ENCODE measurements at regions not wholly inside any gene's neighbourhood (a gene's known extent, or its start where the extent isn't known, plus 50 kb on each side); places are given as distances from the start of the nearest gene placed in this dataset.
"Not testable (repeated sequence)": the region's sequence is repeated elsewhere in the genome, so short reads cannot be mapped to it uniquely, and the experiment has no call there.

- TF ChIP-seq CTCF (IDR thresholded peaks at IDR 0.05) (peak in 1 of 4 donors; percentile 20), POLR2A (IDR thresholded peaks at IDR 0.05) (no peak)
- no peak for ATAC-seq
- no peak for DNase-seq
- intact Hi-C loops (cut with DNase I), result no loop called here
- H3K4me1 ChIP-seq, result no peaks in the 10 kb centered on the region
- H3K4me3 ChIP-seq, result no peak overlapping the region
- no peaks in the 10 kb centered on the region for H3K36me3 ChIP-seq
- no peaks in the 10 kb centered on the region for H3K27me3 ChIP-seq
- H3K27ac ChIP-seq, result no peak overlapping the region
- H3K9me3 ChIP-seq, result no peaks in the 10 kb centered on the region
Measured at GRCh38 chr2:180240774-180241173, 233.7 kb upstream of the CWC22 start.

- intact Hi-C loops (cut with DNase I), result no loop called here
- H3K4me1 ChIP-seq, result no peaks in the 10 kb centered on the region
- no peaks in the 10 kb centered on the region for H3K27me3 ChIP-seq
- no peak overlapping the region for H3K27ac ChIP-seq
- no peaks in the 10 kb centered on the region for H3K36me3 ChIP-seq
- DNase-seq (no peak), ATAC-seq (no peak)
- WGBS (ENCODE audit: insufficient coverage, low coverage, low lambda C conversion rate, missing lambda C conversion rate), result 82% methylated on average over 8 of the region's 8 CpGs
- H3K4me3 ChIP-seq, result no peak overlapping the region
- TF ChIP-seq CTCF (IDR thresholded peaks at IDR 0.05), result no peak
- TF ChIP-seq POLR2A (IDR thresholded peaks at IDR 0.05), result no peak
- no peaks in the 10 kb centered on the region for H3K9me3 ChIP-seq
Measured at GRCh38 chr2:180238729-180239128, 231.6 kb upstream of the CWC22 start.

- H3K4me1 ChIP-seq; H3K27ac ChIP-seq; H3K27me3 ChIP-seq; ATAC-seq; H3K9me3 ChIP-seq; H3K36me3 ChIP-seq; H3K4me3 ChIP-seq; intact Hi-C loops (cut with DNase I); DNase-seq: not testable (repeated sequence)
- WGBS (ENCODE audit: insufficient coverage, low coverage, low lambda C conversion rate, missing lambda C conversion rate), result 73% methylated on average over 2 of the region's 3 CpGs
Measured at GRCh38 chr2:180236061-180236460, 229.0 kb upstream of the CWC22 start.

GRCh38 chr2:180235506-180235905 lies 228.4 kb upstream of the CWC22 start:
- H3K9me3 ChIP-seq; DNase-seq; H3K27ac ChIP-seq; intact Hi-C loops (cut with DNase I); H3K27me3 ChIP-seq; H3K4me1 ChIP-seq; H3K36me3 ChIP-seq; ATAC-seq; H3K4me3 ChIP-seq: not testable (repeated sequence)
- WGBS (ENCODE audit: insufficient coverage, low coverage, low lambda C conversion rate, missing lambda C conversion rate), result 77% methylated on average over 4 of the region's 4 CpGs

- H3K27me3 ChIP-seq; H3K27ac ChIP-seq; ATAC-seq; intact Hi-C loops (cut with DNase I); H3K4me3 ChIP-seq; H3K9me3 ChIP-seq; H3K4me1 ChIP-seq; DNase-seq; H3K36me3 ChIP-seq: not testable (repeated sequence)
- WGBS (ENCODE audit: insufficient coverage, low coverage, low lambda C conversion rate, missing lambda C conversion rate), result 100% methylated on average over 3 of the region's 5 CpGs
Measured at GRCh38 chr2:180234991-180235390, 227.9 kb upstream of the CWC22 start.

- ATAC-seq, result no peak
- 15% methylated on average over 1 of the region's 1 CpG for WGBS (ENCODE audit: insufficient coverage, low coverage, low lambda C conversion rate, missing lambda C conversion rate)
- intact Hi-C loops (cut with DNase I), result no loop called here
- no peak overlapping the region for H3K27ac ChIP-seq
- H3K27me3 ChIP-seq, result no peaks in the 10 kb centered on the region
- no peaks in the 10 kb centered on the region for H3K4me1 ChIP-seq
- H3K9me3 ChIP-seq, result no peaks in the 10 kb centered on the region
- no peak overlapping the region for H3K4me3 ChIP-seq
- H3K36me3 ChIP-seq, result no peaks in the 10 kb centered on the region
- no peak for DNase-seq
- TF ChIP-seq POLR2A (IDR thresholded peaks at IDR 0.05), result no peak
- TF ChIP-seq CTCF (IDR thresholded peaks at IDR 0.05), result no peak
Measured at GRCh38 chr2:180231015-180231414, 223.9 kb upstream of the CWC22 start.

Data from right lobe of liver (tissue), 6 donors.